ENCODE measurements at regions not wholly inside any gene's neighbourhood (a gene's known extent, or its start where the extent isn't known, plus 50 kb on each side); places are given as distances from the start of the nearest gene placed in this dataset.

GRCh38 chr21:16851054-16851453 is 661.8 kb upstream of the CXADR start:
- POLR2A ChIA-PET: no interaction called here
- CTCF ChIA-PET: no interaction called here

GRCh38 chr21:16855164-16855667 is 657.6 kb upstream of the CXADR start:
- CTCF ChIA-PET: no interaction called here
- Mint-ChIP-seq H3K4me1 (no peaks in the 10 kb centered on the region), H3K27ac (no peak overlapping the region), H3K4me3 (no peak overlapping the region), H3K27me3 (no peaks in the 10 kb centered on the region), H3K9me3 (peaks cover 15% of the 10 kb centered on the region), H3K36me3 (ENCODE audit: low read depth) (no peaks in the 10 kb centered on the region)
- POLR2A ChIA-PET: no interaction called here
- no peak for DNase-seq

More at GRCh38 chr21:16851054-16851453, 661.8 kb upstream of the CXADR start:
- no peak for DNase-seq
- H3K36me3 Mint-ChIP-seq (ENCODE audit: low read depth): no peaks in the 10 kb centered on the region
- H3K27ac Mint-ChIP-seq: no peak overlapping the region
- no peaks in the 10 kb centered on the region for H3K4me1 Mint-ChIP-seq
- H3K27me3 Mint-ChIP-seq: no peaks in the 10 kb centered on the region
- H3K4me3 Mint-ChIP-seq: no peak overlapping the region
- H3K9me3 Mint-ChIP-seq: peaks cover 4% of the 10 kb centered on the region

GRCh38 chr21:16863362-16863905 is 649.4 kb upstream of the CXADR start:
- ChIA-PET CTCF (no interaction called here), POLR2A (no interaction called here)
- H3K4me1 Mint-ChIP-seq: no peaks in the 10 kb centered on the region
- H3K27me3 Mint-ChIP-seq: no peaks in the 10 kb centered on the region
- H3K27ac Mint-ChIP-seq: no peak overlapping the region
- no peak for DNase-seq
- H3K36me3 Mint-ChIP-seq (ENCODE audit: low read depth): no peaks in the 10 kb centered on the region
- peaks cover 4% of the 10 kb centered on the region for H3K9me3 Mint-ChIP-seq
- H3K4me3 Mint-ChIP-seq: no peak overlapping the region

GRCh38 chr21:16863908-16864307 is 648.9 kb upstream of the CXADR start:
- POLR2A ChIA-PET: no interaction called here
- CTCF ChIA-PET: no interaction called here
- no peak overlapping the region for H3K27ac Mint-ChIP-seq
- DNase-seq: no peak
- no peaks in the 10 kb centered on the region for H3K36me3 Mint-ChIP-seq (ENCODE audit: low read depth)
- no peaks in the 10 kb centered on the region for H3K4me1 Mint-ChIP-seq
- no peak overlapping the region for H3K4me3 Mint-ChIP-seq
- peaks cover 3% of the 10 kb centered on the region for H3K9me3 Mint-ChIP-seq
- H3K27me3 Mint-ChIP-seq: no peaks in the 10 kb centered on the region

GRCh38 chr21:16865632-16866031 is 647.2 kb upstream of the CXADR start:
- Mint-ChIP-seq H3K4me1 (no peaks in the 10 kb centered on the region), H3K4me3 (no peak overlapping the region), H3K27me3 (no peaks in the 10 kb centered on the region), H3K9me3 (peaks cover 3% of the 10 kb centered on the region), H3K36me3 (ENCODE audit: low read depth) (no peaks in the 10 kb centered on the region), H3K27ac (no peak overlapping the region)
- CTCF ChIA-PET: no interaction called here
- POLR2A ChIA-PET: no interaction called here
- DNase-seq: no peak

- no peaks in the 10 kb centered on the region for H3K27me3 Mint-ChIP-seq
- H3K36me3 Mint-ChIP-seq (ENCODE audit: low read depth): no peaks in the 10 kb centered on the region
- H3K9me3 Mint-ChIP-seq: peaks cover 3% of the 10 kb centered on the region
- CTCF ChIA-PET: no interaction called here
- no peak overlapping the region for H3K27ac Mint-ChIP-seq
- no peak for DNase-seq
- POLR2A ChIA-PET: no interaction called here
- H3K4me1 Mint-ChIP-seq: no peaks in the 10 kb centered on the region
- H3K4me3 Mint-ChIP-seq: no peak overlapping the region
These were observed 646.0 kb upstream of the CXADR start for GRCh38 chr21:16866851-16867250.

GRCh38 chr21:16870103-16870502 is 642.7 kb upstream of the CXADR start:
- H3K4me3 Mint-ChIP-seq: no peak overlapping the region
- POLR2A ChIA-PET: no interaction called here
- CTCF ChIA-PET: no interaction called here
- H3K27me3 Mint-ChIP-seq: no peaks in the 10 kb centered on the region
- no peak for DNase-seq
- peaks cover 3% of the 10 kb centered on the region for H3K9me3 Mint-ChIP-seq
- H3K36me3 Mint-ChIP-seq (ENCODE audit: low read depth): no peaks in the 10 kb centered on the region
- H3K4me1 Mint-ChIP-seq: no peaks in the 10 kb centered on the region
- H3K27ac Mint-ChIP-seq: no peak overlapping the region

GRCh38 chr21:16872616-16873015 is 640.2 kb upstream of the CXADR start:
- H3K36me3 Mint-ChIP-seq (ENCODE audit: low read depth): no peaks in the 10 kb centered on the region
- POLR2A ChIA-PET: interaction anchor here (0.6 kb wide), 1 partner anchor 297 kb away, joined by 3 read pairs; no protein-coding TSS in a partner anchor

GRCh38 chr21:16873176-16873575 is 639.7 kb upstream of the CXADR start:
- H3K36me3 Mint-ChIP-seq (ENCODE audit: low read depth): no peaks in the 10 kb centered on the region
- H3K27me3 Mint-ChIP-seq: no peaks in the 10 kb centered on the region
- H3K9me3 Mint-ChIP-seq: no peaks in the 10 kb centered on the region
- ChIA-PET POLR2A (interaction anchor here (0.6 kb wide), 1 partner anchor 298 kb away, joined by 3 read pairs; no protein-coding TSS in a partner anchor), CTCF (no interaction called here)
- H3K4me1 Mint-ChIP-seq: no peaks in the 10 kb centered on the region
- DNase-seq: no peak
- no peak overlapping the region for H3K27ac Mint-ChIP-seq
- no peak overlapping the region for H3K4me3 Mint-ChIP-seq

More at GRCh38 chr21:16872616-16873015, 640.2 kb upstream of the CXADR start:
- Mint-ChIP-seq H3K27ac (no peak overlapping the region), H3K4me1 (no peaks in the 10 kb centered on the region), H3K4me3 (no peak overlapping the region), H3K9me3 (no peaks in the 10 kb centered on the region), H3K27me3 (no peaks in the 10 kb centered on the region)
- no peak for DNase-seq
- CTCF ChIA-PET: no interaction called here

GRCh38 chr21:16873596-16873995 is 639.2 kb upstream of the CXADR start:
- H3K9me3 Mint-ChIP-seq: no peaks in the 10 kb centered on the region
- H3K27ac Mint-ChIP-seq: no peak overlapping the region
- DNase-seq: no peak
- CTCF ChIA-PET: no interaction called here
- H3K4me3 Mint-ChIP-seq: no peak overlapping the region
- H3K36me3 Mint-ChIP-seq (ENCODE audit: low read depth): no peaks in the 10 kb centered on the region
- POLR2A ChIA-PET: no interaction called here
- H3K4me1 Mint-ChIP-seq: no peaks in the 10 kb centered on the region
- H3K27me3 Mint-ChIP-seq: no peaks in the 10 kb centered on the region

GRCh38 chr21:16879479-16879878 is 633.4 kb upstream of the CXADR start:
- DNase-seq: no peak
- H3K4me1 Mint-ChIP-seq: no peaks in the 10 kb centered on the region
- CTCF ChIA-PET: no interaction called here
- H3K27ac Mint-ChIP-seq: no peak overlapping the region
- H3K36me3 Mint-ChIP-seq (ENCODE audit: low read depth): no peaks in the 10 kb centered on the region
- POLR2A ChIA-PET: no interaction called here
- H3K27me3 Mint-ChIP-seq: no peaks in the 10 kb centered on the region
- no peak overlapping the region for H3K4me3 Mint-ChIP-seq
- peaks cover 8% of the 10 kb centered on the region for H3K9me3 Mint-ChIP-seq

GRCh38 chr21:16891821-16892220 is 621.0 kb upstream of the CXADR start:
- H3K27ac Mint-ChIP-seq: no peak overlapping the region
- no peaks in the 10 kb centered on the region for H3K27me3 Mint-ChIP-seq
- peaks cover 2% of the 10 kb centered on the region for H3K9me3 Mint-ChIP-seq
- CTCF ChIA-PET: no interaction called here
- DNase-seq: no peak
- no peak overlapping the region for H3K4me3 Mint-ChIP-seq
- POLR2A ChIA-PET: no interaction called here
- no peaks in the 10 kb centered on the region for H3K4me1 Mint-ChIP-seq
- H3K36me3 Mint-ChIP-seq (ENCODE audit: low read depth): no peaks in the 10 kb centered on the region

- H3K27me3 Mint-ChIP-seq: no peaks in the 10 kb centered on the region
- H3K36me3 Mint-ChIP-seq (ENCODE audit: low read depth): no peaks in the 10 kb centered on the region
- no peak overlapping the region for H3K4me3 Mint-ChIP-seq
- DNase-seq: no peak
- H3K27ac Mint-ChIP-seq: no peak overlapping the region
- peaks cover 2% of the 10 kb centered on the region for H3K9me3 Mint-ChIP-seq
- CTCF ChIA-PET: no interaction called here
- POLR2A ChIA-PET: no interaction called here
- H3K4me1 Mint-ChIP-seq: no peaks in the 10 kb centered on the region
These were observed 612.2 kb upstream of the CXADR start for GRCh38 chr21:16900685-16901084.

GRCh38 chr21:16908077-16908476 is 604.8 kb upstream of the CXADR start:
- H3K36me3 Mint-ChIP-seq (ENCODE audit: low read depth): no peaks in the 10 kb centered on the region
- no peaks in the 10 kb centered on the region for H3K4me1 Mint-ChIP-seq
- H3K27me3 Mint-ChIP-seq: no peaks in the 10 kb centered on the region
- H3K27ac Mint-ChIP-seq: no peak overlapping the region
- H3K4me3 Mint-ChIP-seq: no peak overlapping the region
- ChIA-PET POLR2A (no interaction called here), CTCF (no interaction called here)
- H3K9me3 Mint-ChIP-seq: peaks cover 14% of the 10 kb centered on the region
- no peak for DNase-seq
